PC-9 (cell line): ENCODE measurements at regions not wholly inside any gene's neighbourhood (a gene's known extent, or its start where the extent isn't known, plus 50 kb on each side); places are given as distances from the start of the nearest gene placed in this dataset.

ENCODE experiments used
- BruUV-seq: library from RNA; stranded (reverse); fragments of 400-500 nt; replicated peaks from 2 replicates; lab custom pipeline; 2021; lab: Mats Ljungman, UMichigan
- CTCF ChIA-PET: fragments of 300-600 bp; sonication (Branson Sonifier 250); formaldehyde crosslinking; loops from one replicate; lab custom pipeline; 2022; ENCODE audit warnings: antibody characterized with exemption; lab: Charles Lee
- POLR2A ChIA-PET: fragments of 300-600 bp; sonication (Branson Sonifier 250); formaldehyde crosslinking; loops from one replicate; lab custom pipeline; 2022; ENCODE audit warnings: antibody characterized with exemption; ENCODE audit not compliant: unreplicated experiment; lab: Charles Lee
- DNase-seq, 2 experiments: peaks; one replicate each; pipeline versions ENCODE4 v3.0.0 to v3.0.0-alpha.2; 2015 to 2022; ENCODE audit warnings: mixed read lengths in 1 of 2
- H2AFZ ChIP-seq: fragments of 200-600 bp; sonication (generic); 2 replicates; pipeline ENCODE4 v1.8.1; 2017; ENCODE audit warnings: antibody characterized with exemption
- H3F3A ChIP-seq: fragments of 200-600 bp; sonication (generic); 2 replicates; pipeline ENCODE4 v1.8.1; 2017; ENCODE audit warnings: antibody characterized with exemption, mild to moderate bottlenecking, low read depth; ENCODE audit not compliant: insufficient read depth
- H3K27ac ChIP-seq: fragments of 200-600 bp; sonication (generic); 2 replicates; pipeline ENCODE4 v1.6.1; 2016; ENCODE audit warnings: mixed run types
- H3K27me3 ChIP-seq: fragments of 200-600 bp; sonication (generic); 2 replicates; pipeline ENCODE4 v1.6.1; 2016; ENCODE audit warnings: low read depth, mixed run types; ENCODE audit not compliant: insufficient read depth
- H3K36me3 ChIP-seq: fragments of 200-600 bp; sonication (generic); 2 replicates; pipeline ENCODE4 v1.6.1; 2016; ENCODE audit warnings: low read depth, mixed run types
- H3K4me1 ChIP-seq: fragments of 200-600 bp; sonication (generic); replicated peaks from 2 replicates; pipeline ENCODE4 v1.6.1; 2016; ENCODE audit warnings: mixed run types; ENCODE audit not compliant: insufficient read depth
- H3K4me2 ChIP-seq: fragments of 200-600 bp; sonication (generic); 2 replicates; pipeline ENCODE4 v1.6.1; 2017; ENCODE audit warnings: mixed run types
- H3K4me3 ChIP-seq: fragments of 200-600 bp; sonication (generic); 2 replicates; pipeline ENCODE4 v1.6.1; 2016; ENCODE audit warnings: mixed run types
- H3K79me2 ChIP-seq: fragments of 200-600 bp; sonication (generic); 2 replicates; pipeline ENCODE4 v1.6.1; 2017; ENCODE audit warnings: low read depth, mixed run types
- H3K9me2 ChIP-seq: fragments of 200-600 bp; sonication (generic); 2 replicates; pipeline ENCODE4 v1.8.1; 2017; ENCODE audit warnings: mild to moderate bottlenecking; ENCODE audit not compliant: insufficient read depth
- H3K9me3 ChIP-seq: fragments of 200-600 bp; sonication (generic); 2 replicates; pipeline ENCODE4 v1.8.1; 2016; ENCODE audit warnings: low read depth; ENCODE audit not compliant: insufficient read depth
- H4K20me1 ChIP-seq: fragments of 200-600 bp; sonication (generic); 2 replicates; pipeline ENCODE4 v1.8.1; 2017; ENCODE audit not compliant: insufficient read depth
- EZH2 ChIP-seq: fragments of 200-600 bp; sonication (generic); IDR thresholded peaks from 2 replicates; pipeline ENCODE4 v1.8.0; 2017; ENCODE audit warnings: antibody characterized with exemption, low read depth
- intact Hi-C: fragments of 100-400 bp; cut with micrococcal nuclease; formaldehyde crosslinking; loops from one replicate; pipeline ENCODE4 v1.10.0; 2022; ENCODE audit not compliant: unreplicated experiment
- TF ChIP-seq, protein P1 (sequence below): fragments of 200-600 bp; sonication (generic); conservative IDR thresholded peaks from 2 replicates; pipeline ENCODE4 v1.6.1; 2017; ENCODE audit warnings: mixed run types, antibody characterized with exemption, mild to moderate bottlenecking, moderate library complexity

DNA sequence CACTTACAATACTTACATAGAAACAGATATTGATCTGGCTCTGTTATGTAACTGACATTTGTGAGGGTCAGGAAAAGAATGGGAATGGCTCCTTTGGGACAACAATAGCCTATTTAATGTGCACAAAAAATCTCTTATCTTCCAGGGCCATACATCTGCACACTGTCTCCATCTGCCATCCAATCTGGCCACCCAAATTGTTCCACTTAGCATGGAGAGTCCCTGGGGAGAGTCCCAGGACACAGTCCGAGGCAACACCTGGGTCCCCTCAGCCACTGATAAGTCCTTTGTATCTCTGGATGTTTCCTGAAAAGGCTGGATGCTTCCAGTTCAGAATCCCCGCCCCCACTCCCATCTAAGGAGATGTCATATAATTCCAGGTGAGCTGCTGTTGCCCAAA is 274.2 kb upstream of the NCKAP5 start:
- TF ChIP-seq, protein P1, sequence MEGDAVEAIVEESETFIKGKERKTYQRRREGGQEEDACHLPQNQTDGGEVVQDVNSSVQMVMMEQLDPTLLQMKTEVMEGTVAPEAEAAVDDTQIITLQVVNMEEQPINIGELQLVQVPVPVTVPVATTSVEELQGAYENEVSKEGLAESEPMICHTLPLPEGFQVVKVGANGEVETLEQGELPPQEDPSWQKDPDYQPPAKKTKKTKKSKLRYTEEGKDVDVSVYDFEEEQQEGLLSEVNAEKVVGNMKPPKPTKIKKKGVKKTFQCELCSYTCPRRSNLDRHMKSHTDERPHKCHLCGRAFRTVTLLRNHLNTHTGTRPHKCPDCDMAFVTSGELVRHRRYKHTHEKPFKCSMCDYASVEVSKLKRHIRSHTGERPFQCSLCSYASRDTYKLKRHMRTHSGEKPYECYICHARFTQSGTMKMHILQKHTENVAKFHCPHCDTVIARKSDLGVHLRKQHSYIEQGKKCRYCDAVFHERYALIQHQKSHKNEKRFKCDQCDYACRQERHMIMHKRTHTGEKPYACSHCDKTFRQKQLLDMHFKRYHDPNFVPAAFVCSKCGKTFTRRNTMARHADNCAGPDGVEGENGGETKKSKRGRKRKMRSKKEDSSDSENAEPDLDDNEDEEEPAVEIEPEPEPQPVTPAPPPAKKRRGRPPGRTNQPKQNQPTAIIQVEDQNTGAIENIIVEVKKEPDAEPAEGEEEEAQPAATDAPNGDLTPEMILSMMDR, result no peak
- TF ChIP-seq EZH2, result no peak
- Histone ChIP-seq H3K9me2 (no peaks in the 10 kb centered on the region), H2AFZ (no peak overlapping the region), H3K79me2 (no peaks in the 10 kb centered on the region), H3K36me3 (no peaks in the 10 kb centered on the region), H4K20me1 (no peaks in the 10 kb centered on the region), H3K27me3 (peaks cover 2% of the 10 kb centered on the region; the same call in 1 of the 2 replicates), H3F3A (no peaks in the 10 kb centered on the region), H3K27ac (no peak overlapping the region), H3K4me3 (no peak overlapping the region), H3K9me3 (no peaks in the 10 kb centered on the region), H3K4me2 (no peak overlapping the region), H3K4me1 (no peaks in the 10 kb centered on the region)
- ChIA-PET CTCF (no interaction called here), POLR2A (no interaction called here)
- intact Hi-C loops, result loop anchor here (5.0 kb wide), 1 partner anchor 325 kb away; no protein-coding TSS in a partner anchor
- BruUV-seq, result no TSS peak
- no peak for DNase-seq

DNA sequence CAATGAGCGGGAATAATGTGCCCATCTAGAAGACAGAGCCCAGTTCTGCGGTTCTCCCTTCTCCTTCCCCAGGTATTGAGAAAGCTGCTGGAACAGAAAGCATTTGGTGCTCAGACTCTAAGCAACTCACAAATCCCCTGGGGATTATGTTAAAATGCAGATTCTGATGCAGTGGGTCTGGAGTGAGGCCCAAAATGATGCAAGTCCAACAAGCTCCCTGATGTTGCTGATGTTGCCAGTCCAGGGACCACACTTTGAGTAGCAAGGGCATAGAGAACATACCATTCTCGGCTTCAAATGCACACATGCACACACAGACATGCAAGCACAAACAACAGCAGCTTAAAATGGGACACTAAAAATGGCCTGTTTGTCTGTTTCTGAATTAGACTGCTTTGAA is 274.8 kb upstream of the NCKAP5 start:
- no peak for DNase-seq
- no peaks in the 10 kb centered on the region for H3K4me1 ChIP-seq
- no peak overlapping the region for H3K27ac ChIP-seq
- ChIA-PET POLR2A (no interaction called here), CTCF (no interaction called here)
- intact Hi-C loops, result loop anchor here (5.0 kb wide), 1 partner anchor 326 kb away; no protein-coding TSS in a partner anchor
- no peaks in the 10 kb centered on the region for H3K9me3 ChIP-seq
- H3K36me3 ChIP-seq, result no peaks in the 10 kb centered on the region
- H3K4me2 ChIP-seq, result no peak overlapping the region
- H3K27me3 ChIP-seq, result peaks cover 7% of the 10 kb centered on the region; the same call in 1 of the 2 replicates
- no TSS peak for BruUV-seq
- no peaks in the 10 kb centered on the region for H3K79me2 ChIP-seq
- TF ChIP-seq, protein P1, result no peak
- TF ChIP-seq EZH2, result no peak
- H3K9me2 ChIP-seq, result no peaks in the 10 kb centered on the region
- H3K4me3 ChIP-seq, result no peak overlapping the region
- no peaks in the 10 kb centered on the region for H4K20me1 ChIP-seq
- no peaks in the 10 kb centered on the region for H3F3A ChIP-seq
- H2AFZ ChIP-seq, result no peak overlapping the region

DNA sequence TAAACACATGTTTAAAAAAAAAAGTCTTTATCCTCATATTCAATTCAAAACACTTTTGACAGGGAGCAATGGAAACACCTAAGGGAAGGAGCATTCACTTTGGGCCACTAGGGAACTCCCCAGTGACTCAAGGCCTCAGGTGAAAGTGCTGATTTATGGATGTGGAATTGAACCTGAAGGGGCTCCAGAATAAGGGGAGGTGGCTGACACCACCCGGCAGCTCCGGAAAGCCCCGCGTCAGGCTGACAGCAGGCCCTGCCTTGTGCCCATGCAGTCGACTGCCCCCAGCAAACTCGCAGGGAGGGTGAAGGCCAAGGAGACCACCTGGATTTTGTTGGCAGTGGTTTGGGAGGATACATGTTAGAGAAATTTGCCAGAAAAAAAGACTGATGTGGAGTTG is 275.3 kb upstream of the NCKAP5 start:
- no TSS peak for BruUV-seq

More for the DNA sequence above, 275.3 kb upstream of the NCKAP5 start:
- H3K4me1 ChIP-seq, result no peaks in the 10 kb centered on the region
- no peak overlapping the region for H3K4me3 ChIP-seq
- no peak overlapping the region for H2AFZ ChIP-seq
- no peaks in the 10 kb centered on the region for H3K79me2 ChIP-seq
- H3F3A ChIP-seq, result no peaks in the 10 kb centered on the region
- POLR2A ChIA-PET, result no interaction called here
- no peaks in the 10 kb centered on the region for H3K9me2 ChIP-seq
- TF ChIP-seq EZH2, result no peak
- TF ChIP-seq, protein P1, result no peak
- H3K9me3 ChIP-seq, result no peaks in the 10 kb centered on the region
- no peak for DNase-seq
- H3K27me3 ChIP-seq, result peaks cover 7% of the 10 kb centered on the region; the same call in 1 of the 2 replicates
- H3K4me2 ChIP-seq, result no peak overlapping the region
- no peak overlapping the region for H3K27ac ChIP-seq
- CTCF ChIA-PET, result no interaction called here
- no peaks in the 10 kb centered on the region for H4K20me1 ChIP-seq
- intact Hi-C loops, result loop anchor here (5.0 kb wide), 1 partner anchor 326 kb away; no protein-coding TSS in a partner anchor
- no peaks in the 10 kb centered on the region for H3K36me3 ChIP-seq
